WTC11 (cell line): ENCODE measurements at regions not wholly inside any gene's neighbourhood (a gene's known extent, or its start where the extent isn't known, plus 50 kb on each side); places are given as distances from the start of the nearest gene placed in this dataset.

Experiments
- ATAC-seq: fragments of 200-7000 bp; cut with Tn5 transposase; 2 replicates; pipeline ENCODE4 v1.10.0; 2021; ENCODE audit warnings: mild to moderate bottlenecking, moderate library complexity
- CTCF ChIA-PET: fragments of 300-600 bp; sonication (Branson Sonifier 250); formaldehyde crosslinking; loops from one replicate; lab custom pipeline; 2021; ENCODE audit warnings: antibody characterized with exemption; lab: Charles Lee
- POLR2A ChIA-PET: fragments of 350-600 bp; sonication (Branson Sonifier 250); formaldehyde crosslinking; loops from one replicate; lab custom pipeline; 2021; ENCODE audit warnings: antibody characterized with exemption; lab: Charles Lee
- DNase-seq: peaks from one replicate; pipeline ENCODE4 v3.0.0; 2021; ENCODE audit warnings: low spot score
- H3K27ac Mint-ChIP-seq: 2 replicates; pipeline ENCODE4 v1.8.0; 2021; ENCODE audit warnings: mixed read lengths
- H3K27me3 Mint-ChIP-seq: 2 replicates; pipeline ENCODE4 v1.8.0; 2021; ENCODE audit warnings: low read depth, mild to moderate bottlenecking, moderate library complexity, mixed read lengths
- H3K36me3 Mint-ChIP-seq: 2 replicates; pipeline ENCODE4 v1.8.0; 2021; ENCODE audit warnings: mixed read lengths
- H3K4me1 Mint-ChIP-seq: 2 replicates; pipeline ENCODE4 v1.8.0; 2022; ENCODE audit warnings: mixed read lengths
- H3K4me3 Mint-ChIP-seq: 2 replicates; pipeline ENCODE4 v1.8.0; 2021; ENCODE audit warnings: mild to moderate bottlenecking, moderate library complexity, mixed read lengths
- H3K9me3 Mint-ChIP-seq: 2 replicates; pipeline ENCODE4 v1.8.0; 2021; ENCODE audit warnings: mixed read lengths
- AR ChIP-seq: fragments of 250-450 bp; sonication (Bioruptor Pico); IDR thresholded peaks from 2 replicates; pipeline ENCODE4 v1.9.0; 2021; ENCODE audit warnings: mild to moderate bottlenecking
- E2F1 ChIP-seq: sonication (generic); formaldehyde crosslinking; IDR thresholded peaks from 2 replicates; pipeline ENCODE4 v1.8.0; 2022; ENCODE audit warnings: mild to moderate bottlenecking, missing genetic modification reagents
- ERG ChIP-seq: fragments of 250-450 bp; sonication (Bioruptor Pico); IDR thresholded peaks from 2 replicates; pipeline ENCODE4 v1.8.0; 2021; ENCODE audit warnings: mild to moderate bottlenecking
- GABPB1 ChIP-seq: sonication (generic); formaldehyde crosslinking; IDR thresholded peaks from 2 replicates; pipeline ENCODE4 v1.8.1; 2023; ENCODE audit warnings: mild to moderate bottlenecking, missing genetic modification reagents
- GTF2I ChIP-seq: fragments of 250-450 bp; sonication (Bioruptor Pico); conservative IDR thresholded peaks from 2 replicates; pipeline ENCODE4 v1.4.0; 2021; ENCODE audit warnings: mild to moderate bottlenecking
- HMGXB4 ChIP-seq: sonication (generic); formaldehyde crosslinking; IDR thresholded peaks from 2 replicates; pipeline ENCODE4 v1.8.1; 2023; ENCODE audit warnings: mild to moderate bottlenecking, moderate library complexity, missing genetic modification reagents
- IRF2 ChIP-seq: sonication (generic); formaldehyde crosslinking; IDR thresholded peaks from 2 replicates; pipeline ENCODE4 v1.8.0; 2022; ENCODE audit warnings: low read depth, missing genetic modification reagents, borderline replicate concordance
- MAX ChIP-seq: sonication (generic); formaldehyde crosslinking; IDR thresholded peaks from 2 replicates; pipeline ENCODE4 v1.8.0; 2022; ENCODE audit warnings: mild to moderate bottlenecking, missing genetic modification reagents
- MXD4 ChIP-seq: fragments of 250-450 bp; sonication (Bioruptor Pico); IDR thresholded peaks from 2 replicates; pipeline ENCODE4 v1.8.0; 2021; ENCODE audit warnings: mild to moderate bottlenecking, moderate library complexity, borderline replicate concordance
- NFE2L1 ChIP-seq: sonication (generic); formaldehyde crosslinking; IDR thresholded peaks from 2 replicates; pipeline ENCODE4 v1.8.1; 2023; ENCODE audit warnings: missing genetic modification reagents
- NR3C1 ChIP-seq: sonication (generic); formaldehyde crosslinking; conservative IDR thresholded peaks from 2 replicates; pipeline ENCODE4 v1.8.1; 2023; ENCODE audit warnings: low read depth, mild to moderate bottlenecking, missing genetic modification reagents
- SOX15 ChIP-seq: fragments of 250-450 bp; sonication (Bioruptor Pico); IDR thresholded peaks from 2 replicates; pipeline ENCODE4 v1.9.0; 2021; ENCODE audit warnings: mild to moderate bottlenecking
- USF1 ChIP-seq: sonication (generic); formaldehyde crosslinking; IDR thresholded peaks from 2 replicates; pipeline ENCODE4 v1.8.0; 2022; ENCODE audit warnings: mild to moderate bottlenecking, missing genetic modification reagents
- ZMAT4 ChIP-seq: fragments of 250-450 bp; sonication (Bioruptor Pico); IDR thresholded peaks from 2 replicates; pipeline ENCODE4 v1.9.0; 2021; ENCODE audit warnings: mild to moderate bottlenecking
- ZNF219 ChIP-seq: sonication (generic); formaldehyde crosslinking; IDR thresholded peaks from 2 replicates; pipeline ENCODE4 v1.8.0; 2023; ENCODE audit warnings: missing genetic modification reagents, mild to moderate bottlenecking, borderline replicate concordance
- ZNF281 ChIP-seq: sonication (generic); formaldehyde crosslinking; IDR thresholded peaks from 2 replicates; pipeline ENCODE4 v1.8.0; 2023; ENCODE audit warnings: mild to moderate bottlenecking, missing genetic modification reagents
- ZNF423 ChIP-seq: fragments of 250-450 bp; sonication (Bioruptor Pico); IDR thresholded peaks from 2 replicates; pipeline ENCODE4 v2.1.2; 2022; ENCODE audit warnings: mild to moderate bottlenecking, moderate library complexity
- ZNF512 ChIP-seq: sonication (generic); formaldehyde crosslinking; IDR thresholded peaks from 2 replicates; pipeline ENCODE4 v1.8.1; 2022; ENCODE audit warnings: missing genetic modification reagents, borderline replicate concordance
- ZNF532 ChIP-seq: fragments of 250-450 bp; sonication (Bioruptor Pico); IDR thresholded peaks from 2 replicates; pipeline ENCODE4 v1.9.0; 2021; ENCODE audit warnings: mild to moderate bottlenecking, borderline replicate concordance

GRCh38 chr16:85548375-85548774 is 64.7 kb upstream of the GSE1 start:
- Mint-ChIP-seq H3K27me3 (peaks cover 2% of the 10 kb centered on the region; the same call in 1 of the 2 replicates), H3K4me1 (peaks cover 22% of the 10 kb centered on the region), H3K36me3 (no peaks in the 10 kb centered on the region), H3K4me3 (no peak overlapping the region), H3K9me3 (no peaks in the 10 kb centered on the region), H3K27ac (no peak overlapping the region)
- ChIA-PET CTCF (interaction anchor here (0.6 to 1.9 kb wide), 3 partner anchors 23 to 107 kb away, joined by 3 to 9 read pairs (median 3); no protein-coding TSS in a partner anchor), POLR2A (no interaction called here)
- DNase-seq (no peak), ATAC-seq (no peak)
- TF ChIP-seq NFE2L1 (no peak), GABPB1 (no peak), ZNF219 (CRISPR knock-in tag) (no peak), NR3C1 (CRISPR knock-in tag) (no peak), E2F1 (CRISPR knock-in tag) (no peak), ERG (CRISPR knock-in tag) (no peak), ZMAT4 (no peak), USF1 (CRISPR knock-in tag) (no peak), ZNF423 (CRISPR knock-in tag) (no peak), AR (CRISPR knock-in tag) (no peak), MAX (CRISPR knock-in tag) (no peak), ZNF281 (CRISPR knock-in tag) (no peak), HMGXB4 (CRISPR knock-in tag) (no peak), SOX15 (CRISPR knock-in tag) (no peak), ZNF532 (CRISPR knock-in tag) (no peak), MXD4 (CRISPR knock-in tag) (no peak), ZNF512 (no peak), GTF2I (CRISPR knock-in tag) (no peak), IRF2 (CRISPR knock-in tag) (no peak)
